ENCODE measurements at regions not wholly inside any gene's neighbourhood (a gene's known extent, or its start where the extent isn't known, plus 50 kb on each side); places are given as distances from the start of the nearest gene placed in this dataset.
"Not testable (repeated sequence)": the region's sequence is repeated elsewhere in the genome, so short reads cannot be mapped to it uniquely, and the experiment has no call there.

DNA sequence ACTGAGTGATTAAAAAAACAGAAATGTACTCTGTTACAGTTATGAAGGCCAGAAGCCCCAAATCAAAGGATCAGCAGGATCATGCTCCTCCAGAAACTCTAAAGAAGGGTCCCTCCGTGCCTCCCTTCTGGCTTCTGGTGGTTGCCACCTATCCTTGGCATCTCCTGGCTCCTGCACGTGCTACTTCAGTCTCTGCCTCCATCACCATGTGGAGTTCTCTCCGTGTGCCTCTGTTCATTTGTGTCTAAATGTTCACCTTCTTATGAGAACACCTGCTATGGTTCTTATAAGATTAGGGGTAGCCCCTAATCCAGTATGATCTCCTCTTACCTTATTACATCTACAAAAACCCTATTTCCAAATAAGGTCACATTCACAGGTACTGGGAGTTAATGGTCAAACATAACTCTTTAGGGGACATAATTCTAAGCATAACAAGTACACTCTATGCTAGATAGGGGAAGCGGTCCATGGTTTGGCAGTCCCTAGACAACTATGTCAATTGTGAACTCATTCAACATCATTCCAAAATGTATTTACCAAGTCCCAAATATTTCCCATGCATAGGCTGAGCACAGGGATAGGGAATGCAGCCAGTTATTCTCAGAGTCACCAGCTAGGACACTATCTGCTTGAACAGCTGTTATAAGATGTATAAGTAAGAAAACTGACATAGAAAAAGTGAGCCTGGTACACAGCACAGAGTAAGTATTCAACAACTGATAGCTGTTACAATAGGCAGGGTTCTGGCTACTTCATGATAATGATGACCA is 295.5 kb upstream of the BOD1L1 start:
- no peak overlapping the region for H3K27ac ChIP-seq (ENCODE audit: insufficient read depth, low read length, poor library complexity, severe bottlenecking)
- no peak overlapping the region for H3K4me3 ChIP-seq (ENCODE audit: low read depth, low read length)
- no peaks in the 10 kb centered on the region for H3K27me3 ChIP-seq (ENCODE audit: control insufficient read depth, insufficient read depth, low read length)
- DNase-seq (no peak), ATAC-seq (ENCODE audit: low read depth in 2 of 2) (no peak)
- no peaks in the 10 kb centered on the region for H3K4me1 ChIP-seq (ENCODE audit: control insufficient read depth, insufficient read depth, low read length, poor library complexity, severe bottlenecking)
- H3K9me3 ChIP-seq (ENCODE audit: control insufficient read depth in 2 of 2, low read length in 2 of 2): no peaks in the 10 kb centered on the region
- no peak overlapping the region for H3K4me3 Mint-ChIP-seq
- H3K36me3 Mint-ChIP-seq: no peaks in the 10 kb centered on the region
- no peaks in the 10 kb centered on the region for H3K27me3 Mint-ChIP-seq
- H3K36me3 ChIP-seq (ENCODE audit: control insufficient read depth, insufficient read depth, low read length): no peaks in the 10 kb centered on the region
- peaks cover 0 to 6% (median 0%) of the 10 kb centered on the region in 7 donors for H3K9me3 Mint-ChIP-seq
- H3K27ac Mint-ChIP-seq: no peak overlapping the region
- H3K4me1 Mint-ChIP-seq: no peaks in the 10 kb centered on the region

GRCh38 chr4:13924900-13925299 is 297.4 kb upstream of the BOD1L1 start:
- H3K4me3 Mint-ChIP-seq: not testable (repeated sequence)

GRCh38 chr4:13928214-13928613 is 300.7 kb upstream of the BOD1L1 start:
- Mint-ChIP-seq H3K4me1 (no peaks in the 10 kb centered on the region), H3K9me3 (peaks cover 0 to 6% (median 2%) of the 10 kb centered on the region in 7 donors), H3K27me3 (no peaks in the 10 kb centered on the region), H3K4me3 (no peak overlapping the region), H3K27ac (no peak overlapping the region), H3K36me3 (no peaks in the 10 kb centered on the region)
- no peaks in the 10 kb centered on the region for H3K9me3 ChIP-seq (ENCODE audit: control insufficient read depth in 2 of 2, low read length in 2 of 2)
- H3K27ac ChIP-seq (ENCODE audit: insufficient read depth, low read length, poor library complexity, severe bottlenecking): no peak overlapping the region
- no peak for DNase-seq
- H3K36me3 ChIP-seq (ENCODE audit: control insufficient read depth, insufficient read depth, low read length): no peaks in the 10 kb centered on the region
- no peaks in the 10 kb centered on the region for H3K27me3 ChIP-seq (ENCODE audit: control insufficient read depth, insufficient read depth, low read length)
- H3K4me1 ChIP-seq (ENCODE audit: control insufficient read depth, insufficient read depth, low read length, poor library complexity, severe bottlenecking): no peaks in the 10 kb centered on the region
- no peak for ATAC-seq (ENCODE audit: low read depth in 2 of 2)
- no peak overlapping the region for H3K4me3 ChIP-seq (ENCODE audit: low read depth, low read length)

More at GRCh38 chr4:13924900-13925299, 297.4 kb upstream of the BOD1L1 start:
- H3K4me3 ChIP-seq (ENCODE audit: low read depth, low read length); H3K27ac ChIP-seq (ENCODE audit: insufficient read depth, low read length, poor library complexity, severe bottlenecking); H3K4me1 ChIP-seq (ENCODE audit: control insufficient read depth, insufficient read depth, low read length, poor library complexity, severe bottlenecking); H3K9me3 ChIP-seq (ENCODE audit: control insufficient read depth in 2 of 2, low read length in 2 of 2); H3K9me3 Mint-ChIP-seq; H3K27me3 Mint-ChIP-seq; H3K36me3 Mint-ChIP-seq; H3K4me1 Mint-ChIP-seq; H3K27me3 ChIP-seq (ENCODE audit: control insufficient read depth, insufficient read depth, low read length); ATAC-seq (ENCODE audit: low read depth in 2 of 2); H3K36me3 ChIP-seq (ENCODE audit: control insufficient read depth, insufficient read depth, low read length); DNase-seq; H3K27ac Mint-ChIP-seq: not testable (repeated sequence)

DNA sequence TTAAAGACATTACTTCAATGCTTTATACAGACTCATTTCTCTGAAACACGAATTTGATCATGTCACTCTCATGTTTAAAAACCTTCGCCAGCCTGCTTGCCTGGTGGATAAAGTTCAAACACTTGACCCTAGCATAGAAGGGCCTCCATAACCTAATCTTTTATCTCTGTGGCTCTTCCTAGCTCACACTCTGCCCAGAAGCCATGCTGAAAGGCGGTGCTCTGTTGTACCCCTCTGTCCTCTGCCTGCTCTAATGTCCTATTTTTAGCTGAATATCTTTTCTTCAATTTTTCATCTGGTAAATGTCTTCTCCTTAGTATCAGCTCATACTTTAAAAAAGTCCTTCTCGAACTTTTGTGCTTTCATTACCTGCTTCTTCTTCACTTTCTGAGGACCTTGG is 302.6 kb upstream of the BOD1L1 start:
- no peak overlapping the region for H3K4me3 ChIP-seq (ENCODE audit: low read depth, low read length)
- DNase-seq: no peak
- H3K27ac ChIP-seq (ENCODE audit: insufficient read depth, low read length, poor library complexity, severe bottlenecking): no peak overlapping the region
- H3K9me3 ChIP-seq (ENCODE audit: control insufficient read depth in 2 of 2, low read length in 2 of 2): no peaks in the 10 kb centered on the region
- ATAC-seq (ENCODE audit: low read depth in 2 of 2): no peak
- no peak overlapping the region for H3K4me3 Mint-ChIP-seq
- no peak overlapping the region for H3K27ac Mint-ChIP-seq
- no peaks in the 10 kb centered on the region for H3K4me1 ChIP-seq (ENCODE audit: control insufficient read depth, insufficient read depth, low read length, poor library complexity, severe bottlenecking)
- H3K27me3 Mint-ChIP-seq: no peaks in the 10 kb centered on the region
- no peaks in the 10 kb centered on the region for H3K36me3 ChIP-seq (ENCODE audit: control insufficient read depth, insufficient read depth, low read length)
- no peaks in the 10 kb centered on the region for H3K4me1 Mint-ChIP-seq
- no peaks in the 10 kb centered on the region for H3K36me3 Mint-ChIP-seq
- no peaks in the 10 kb centered on the region for H3K27me3 ChIP-seq (ENCODE audit: control insufficient read depth, insufficient read depth, low read length)
- H3K9me3 Mint-ChIP-seq: peaks cover 0 to 9% (median 0%) of the 10 kb centered on the region in 7 donors

DNA sequence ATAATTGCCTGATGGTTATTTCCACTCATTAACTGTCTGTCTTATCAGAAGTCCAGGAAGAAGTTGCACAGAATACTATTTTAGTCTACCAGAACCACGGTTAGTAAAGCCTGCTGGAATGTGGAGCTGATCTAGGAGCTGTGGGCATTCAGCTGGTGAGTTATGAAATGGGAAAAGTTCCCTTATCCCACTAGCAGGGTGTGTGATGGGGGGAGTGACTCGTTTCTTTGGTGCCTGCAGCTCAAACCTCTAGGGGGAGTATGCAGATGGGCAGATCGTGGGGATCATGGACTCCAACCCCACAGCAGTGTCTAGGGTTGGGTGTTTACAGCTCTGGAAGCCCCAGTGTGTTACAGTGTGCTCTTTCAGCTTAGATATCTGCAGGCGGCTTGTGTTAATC is 305.7 kb upstream of the BOD1L1 start:
- Histone ChIP-seq H3K36me3 (ENCODE audit: control insufficient read depth, insufficient read depth, low read length) (no peaks in the 10 kb centered on the region), H3K27me3 (ENCODE audit: control insufficient read depth, insufficient read depth, low read length) (no peaks in the 10 kb centered on the region), H3K27ac (ENCODE audit: insufficient read depth, low read length, poor library complexity, severe bottlenecking) (no peak overlapping the region), H3K4me3 (ENCODE audit: low read depth, low read length) (no peak overlapping the region), H3K4me1 (ENCODE audit: control insufficient read depth, insufficient read depth, low read length, poor library complexity, severe bottlenecking) (no peaks in the 10 kb centered on the region), H3K9me3 (ENCODE audit: control insufficient read depth in 2 of 2, low read length in 2 of 2) (no peaks in the 10 kb centered on the region)
- H3K27me3 Mint-ChIP-seq: no peaks in the 10 kb centered on the region
- ATAC-seq (ENCODE audit: low read depth in 2 of 2) (no peak), DNase-seq (no peak)
- no peaks in the 10 kb centered on the region for H3K36me3 Mint-ChIP-seq
- H3K4me1 Mint-ChIP-seq: no peaks in the 10 kb centered on the region
- peaks cover 0 to 12% (median 0%) of the 10 kb centered on the region in 7 donors for H3K9me3 Mint-ChIP-seq
- H3K4me3 Mint-ChIP-seq: no peak overlapping the region
- no peak overlapping the region for H3K27ac Mint-ChIP-seq

- Mint-ChIP-seq H3K4me3 (no peak overlapping the region), H3K4me1 (no peaks in the 10 kb centered on the region), H3K36me3 (no peaks in the 10 kb centered on the region), H3K9me3 (peaks cover 0 to 9% (median 0%) of the 10 kb centered on the region in 7 donors), H3K27ac (no peak overlapping the region), H3K27me3 (peaks cover 4% of the 10 kb centered on the region)
- Histone ChIP-seq H3K4me1 (ENCODE audit: control insufficient read depth, insufficient read depth, low read length, poor library complexity, severe bottlenecking) (no peaks in the 10 kb centered on the region), H3K9me3 (ENCODE audit: control insufficient read depth in 2 of 2, low read length in 2 of 2) (no peaks in the 10 kb centered on the region), H3K27me3 (ENCODE audit: control insufficient read depth, insufficient read depth, low read length) (no peaks in the 10 kb centered on the region), H3K27ac (ENCODE audit: insufficient read depth, low read length, poor library complexity, severe bottlenecking) (no peak overlapping the region), H3K36me3 (ENCODE audit: control insufficient read depth, insufficient read depth, low read length) (no peaks in the 10 kb centered on the region), H3K4me3 (ENCODE audit: low read depth, low read length) (no peak overlapping the region)
- DNase-seq (no peak), ATAC-seq (ENCODE audit: low read depth in 2 of 2) (no peak)
Measured at GRCh38 chr4:13938299-13938698, 310.8 kb upstream of the BOD1L1 start.

- no peaks in the 10 kb centered on the region for H3K36me3 Mint-ChIP-seq
- no peaks in the 10 kb centered on the region for H3K27me3 ChIP-seq (ENCODE audit: control insufficient read depth, insufficient read depth, low read length)
Measured at GRCh38 chr4:13940921-13941320, 313.4 kb upstream of the BOD1L1 start.

DNA sequence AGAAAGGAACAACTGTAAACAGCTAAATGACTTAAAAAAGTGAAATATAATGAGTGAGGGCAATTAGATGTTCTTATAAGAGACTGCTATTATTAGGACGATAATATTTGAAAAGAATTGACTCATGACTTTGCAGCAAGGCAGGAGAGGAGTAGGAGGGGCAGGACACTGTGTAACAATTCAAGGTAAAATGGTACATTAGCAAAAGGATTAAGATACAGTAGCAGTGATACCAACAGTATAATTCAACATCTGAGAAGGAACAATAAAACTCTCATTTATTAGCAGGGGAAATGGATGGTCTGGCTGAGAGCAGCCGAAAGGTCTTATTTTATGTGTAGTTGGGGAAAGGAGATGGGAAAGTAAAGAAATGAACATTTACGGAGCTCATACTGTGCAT is 315.5 kb upstream of the BOD1L1 start:
- Histone ChIP-seq H3K4me1 (ENCODE audit: control insufficient read depth, insufficient read depth, low read length, poor library complexity, severe bottlenecking) (no peaks in the 10 kb centered on the region), H3K4me3 (ENCODE audit: low read depth, low read length) (no peak overlapping the region), H3K9me3 (ENCODE audit: control insufficient read depth in 2 of 2, low read length in 2 of 2) (no peaks in the 10 kb centered on the region), H3K27ac (ENCODE audit: insufficient read depth, low read length, poor library complexity, severe bottlenecking) (no peak overlapping the region), H3K36me3 (ENCODE audit: control insufficient read depth, insufficient read depth, low read length) (no peaks in the 10 kb centered on the region), H3K27me3 (ENCODE audit: control insufficient read depth, insufficient read depth, low read length) (no peaks in the 10 kb centered on the region)
- H3K4me3 Mint-ChIP-seq: no peak overlapping the region
- no peaks in the 10 kb centered on the region for H3K36me3 Mint-ChIP-seq
- DNase-seq (no peak), ATAC-seq (ENCODE audit: low read depth in 2 of 2) (no peak)
- peaks cover 4% of the 10 kb centered on the region for H3K27me3 Mint-ChIP-seq
- H3K4me1 Mint-ChIP-seq: no peaks in the 10 kb centered on the region
- peak overlapping the region in 1 of 3 donors; percentile 58 for H3K27ac Mint-ChIP-seq
- peaks cover 0 to 3% (median 0%) of the 10 kb centered on the region in 7 donors for H3K9me3 Mint-ChIP-seq

More at GRCh38 chr4:13940921-13941320, 313.4 kb upstream of the BOD1L1 start:
- Mint-ChIP-seq H3K9me3 (peaks cover 0 to 3% (median 0%) of the 10 kb centered on the region in 7 donors), H3K4me3 (no peak overlapping the region), H3K4me1 (no peaks in the 10 kb centered on the region), H3K27ac (no peak overlapping the region), H3K27me3 (peaks cover 4% of the 10 kb centered on the region)
- no peak for ATAC-seq (ENCODE audit: low read depth in 2 of 2)
- no peak for DNase-seq
- no peaks in the 10 kb centered on the region for H3K36me3 ChIP-seq (ENCODE audit: control insufficient read depth, insufficient read depth, low read length)
- H3K4me1 ChIP-seq (ENCODE audit: control insufficient read depth, insufficient read depth, low read length, poor library complexity, severe bottlenecking): no peaks in the 10 kb centered on the region
- H3K9me3 ChIP-seq (ENCODE audit: control insufficient read depth in 2 of 2, low read length in 2 of 2): no peaks in the 10 kb centered on the region
- H3K27ac ChIP-seq (ENCODE audit: insufficient read depth, low read length, poor library complexity, severe bottlenecking): no peak overlapping the region
- H3K4me3 ChIP-seq (ENCODE audit: low read depth, low read length): no peak overlapping the region

Data from CD4-positive, CD25-positive, alpha-beta regulatory T cell (primary cell).